A673 (cell line): ENCODE measurements at regions not wholly inside any gene's neighbourhood (a gene's known extent, or its start where the extent isn't known, plus 50 kb on each side); places are given as distances from the start of the nearest gene placed in this dataset.

Experiments used
- CTCF ChIP-seq: fragments of 300-800, 200-600 bp; sonication (generic); conservative IDR thresholded peaks from 2 replicates; pipeline ENCODE4 v1.5.1; 2017; ENCODE audit warnings: low read depth, mild to moderate bottlenecking, antibody characterized with exemption, low read length, moderate library complexity, mixed read lengths
- EZH2 ChIP-seq: fragments of 200-600 bp; sonication (generic); IDR thresholded peaks from 2 replicates; pipeline ENCODE4 v1.6.1; 2017; ENCODE audit warnings: borderline replicate concordance, low read depth, mild to moderate bottlenecking, mixed read lengths, antibody characterized with exemption, low read length; ENCODE audit not compliant: poor library complexity, severe bottlenecking

- TF ChIP-seq EZH2 (no peak), CTCF (no peak)
Measured at GRCh38 chr1:239240736-239241135, 145.6 kb upstream of the CHRM3 start.
